Parathyroid adenoma (tissue), 2 donors: ENCODE measurements at regions not wholly inside any gene's neighbourhood (a gene's known extent, or its start where the extent isn't known, plus 50 kb on each side); places are given as distances from the start of the nearest gene placed in this dataset.
"Not testable (repeated sequence)": the region's sequence is repeated elsewhere in the genome, so short reads cannot be mapped to it uniquely, and the experiment has no call there.

Source experiments
- H2AFZ ChIP-seq: fragments of 300-600 bp; sonication (generic); one replicate; pipeline ENCODE4 v1.7.0; 2017; ENCODE audit warnings: antibody characterized with exemption, mild to moderate bottlenecking
- H3K27ac ChIP-seq: fragments of 300-600 bp; sonication (generic); one replicate; pipeline ENCODE4 v1.7.0; 2017
- H3K27me3 ChIP-seq: fragments of 300-600 bp; sonication (generic); one replicate; pipeline ENCODE4 v1.7.0; 2017; ENCODE audit warnings: low read length; ENCODE audit not compliant: control insufficient read depth, insufficient read depth
- H3K36me3 ChIP-seq: fragments of 300-600 bp; sonication (generic); one replicate; pipeline ENCODE4 v1.7.0; 2017; ENCODE audit warnings: low read length; ENCODE audit not compliant: control insufficient read depth, insufficient read depth
- H3K4me1 ChIP-seq: fragments of 300-600 bp; sonication (generic); one replicate; pipeline ENCODE4 v1.7.0; 2017; ENCODE audit warnings: control low read depth
- H3K4me2 ChIP-seq: fragments of 300-600 bp; sonication (generic); one replicate; pipeline ENCODE4 v1.7.0; 2017; ENCODE audit warnings: low read length
- H3K4me3 ChIP-seq: fragments of 300-600 bp; sonication (generic); one replicate; pipeline ENCODE4 v1.7.0; 2017; ENCODE audit warnings: low read depth, low read length
- H3K79me2 ChIP-seq: fragments of 300-600 bp; sonication (generic); one replicate; pipeline ENCODE4 v1.7.0; 2017; ENCODE audit warnings: control low read depth
- H3K9ac ChIP-seq: fragments of 300-600 bp; sonication (generic); one replicate; pipeline ENCODE4 v1.7.0; 2017; ENCODE audit warnings: mild to moderate bottlenecking
- H3K9me3 ChIP-seq: fragments of 300-600 bp; sonication (generic); one replicate; pipeline ENCODE4 v1.7.0; 2017; ENCODE audit warnings: low read length; ENCODE audit not compliant: control insufficient read depth
- TF ChIP-seq, protein P1 (sequence below): fragments of 300-600 bp; sonication (generic); IDR thresholded peaks from one replicate; pipeline ENCODE4 v1.7.0; 2017; ENCODE audit warnings: antibody characterized with exemption, mild to moderate bottlenecking
- donor health status: primary hyperparathyroidism.

DNA sequence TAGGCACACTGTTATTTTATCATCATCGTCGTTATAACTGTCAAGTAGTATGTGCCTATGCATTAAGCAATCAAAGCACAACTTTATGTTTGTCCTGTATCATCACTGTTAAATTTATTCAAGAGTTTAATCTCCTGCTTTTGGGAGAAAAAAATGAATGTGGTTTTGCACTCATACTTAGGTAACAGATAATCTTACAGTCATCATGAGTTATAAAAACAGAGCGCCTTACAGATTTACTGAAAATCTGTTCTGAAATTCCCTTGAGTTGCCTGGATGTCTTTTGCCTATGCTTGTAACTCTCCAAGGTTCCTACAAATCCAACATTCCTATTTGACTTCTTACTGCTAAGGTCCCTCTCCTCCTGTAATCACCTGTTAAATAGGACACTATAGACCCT is 307.3 kb downstream of the ZIC4 start:
- Histone ChIP-seq H3K9ac (no peak overlapping the region), H3K27me3 (no peaks in the 10 kb centered on the region)
- TF ChIP-seq, protein P1, sequence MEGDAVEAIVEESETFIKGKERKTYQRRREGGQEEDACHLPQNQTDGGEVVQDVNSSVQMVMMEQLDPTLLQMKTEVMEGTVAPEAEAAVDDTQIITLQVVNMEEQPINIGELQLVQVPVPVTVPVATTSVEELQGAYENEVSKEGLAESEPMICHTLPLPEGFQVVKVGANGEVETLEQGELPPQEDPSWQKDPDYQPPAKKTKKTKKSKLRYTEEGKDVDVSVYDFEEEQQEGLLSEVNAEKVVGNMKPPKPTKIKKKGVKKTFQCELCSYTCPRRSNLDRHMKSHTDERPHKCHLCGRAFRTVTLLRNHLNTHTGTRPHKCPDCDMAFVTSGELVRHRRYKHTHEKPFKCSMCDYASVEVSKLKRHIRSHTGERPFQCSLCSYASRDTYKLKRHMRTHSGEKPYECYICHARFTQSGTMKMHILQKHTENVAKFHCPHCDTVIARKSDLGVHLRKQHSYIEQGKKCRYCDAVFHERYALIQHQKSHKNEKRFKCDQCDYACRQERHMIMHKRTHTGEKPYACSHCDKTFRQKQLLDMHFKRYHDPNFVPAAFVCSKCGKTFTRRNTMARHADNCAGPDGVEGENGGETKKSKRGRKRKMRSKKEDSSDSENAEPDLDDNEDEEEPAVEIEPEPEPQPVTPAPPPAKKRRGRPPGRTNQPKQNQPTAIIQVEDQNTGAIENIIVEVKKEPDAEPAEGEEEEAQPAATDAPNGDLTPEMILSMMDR = no peak

DNA sequence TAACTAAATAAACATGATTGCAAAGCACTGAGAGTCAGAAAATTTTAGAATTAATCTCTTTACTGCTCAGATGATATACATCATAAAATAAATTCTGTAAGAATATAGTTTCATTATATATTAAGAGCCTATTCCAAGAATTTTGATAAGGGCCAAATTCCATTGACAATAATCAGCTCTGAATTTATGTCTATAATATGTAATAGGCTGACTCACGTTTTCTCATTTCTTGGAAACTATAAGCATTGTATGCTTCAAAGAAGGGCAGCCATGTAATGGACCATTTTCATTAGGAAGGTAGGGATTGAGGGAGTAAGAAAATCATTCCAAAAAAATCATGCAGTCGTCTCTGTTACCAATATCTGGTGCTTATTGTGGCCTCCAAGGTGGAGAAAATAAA is 315.9 kb downstream of the ZIC4 start:
- Histone ChIP-seq H2AFZ (no peak overlapping the region), H3K4me3 (no peak overlapping the region), H3K4me1 (no peaks in the 10 kb centered on the region), H3K9ac (no peak overlapping the region), H3K9me3 (no peaks in the 10 kb centered on the region), H3K36me3 (no peaks in the 10 kb centered on the region), H3K79me2 (no peaks in the 10 kb centered on the region), H3K27ac (no peak overlapping the region), H3K4me2 (no peak overlapping the region), H3K27me3 (no peaks in the 10 kb centered on the region)
- TF ChIP-seq, protein P1 = no peak

More for the DNA sequence above, 307.3 kb downstream of the ZIC4 start:
- Histone ChIP-seq H3K4me3 (no peak overlapping the region), H2AFZ (no peak overlapping the region), H3K36me3 (no peaks in the 10 kb centered on the region), H3K79me2 (no peaks in the 10 kb centered on the region), H3K27ac (no peak overlapping the region), H3K4me2 (no peak overlapping the region), H3K9me3 (no peaks in the 10 kb centered on the region), H3K4me1 (no peaks in the 10 kb centered on the region)

DNA sequence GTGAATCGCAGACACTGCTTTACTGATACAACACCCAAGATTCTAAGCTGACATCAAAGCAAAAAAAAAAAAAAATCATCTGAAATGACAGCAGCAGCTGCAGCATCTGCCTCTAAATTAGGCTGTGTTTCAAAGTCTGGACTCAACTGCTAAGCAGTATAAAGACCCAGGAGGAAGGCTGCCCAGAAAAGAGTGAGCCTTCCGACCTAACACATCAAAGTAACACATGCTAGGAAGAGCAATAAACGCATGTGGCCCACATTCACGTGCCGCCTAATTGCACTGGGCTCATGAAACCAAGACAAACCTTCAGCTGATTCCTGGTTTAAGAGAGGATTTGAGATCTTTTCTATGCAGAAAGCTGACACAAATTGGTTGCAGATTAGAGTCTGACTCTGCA is 317.1 kb downstream of the ZIC4 start:
- Histone ChIP-seq H3K36me3 (no peaks in the 10 kb centered on the region), H3K9ac (no peak overlapping the region), H3K27ac (no peak overlapping the region), H3K79me2 (no peaks in the 10 kb centered on the region), H3K27me3 (no peaks in the 10 kb centered on the region), H3K4me2 (no peak overlapping the region), H3K4me3 (no peak overlapping the region), H3K9me3 (no peaks in the 10 kb centered on the region), H3K4me1 (no peaks in the 10 kb centered on the region), H2AFZ (no peak overlapping the region)
- TF ChIP-seq, protein P1 = no peak

DNA sequence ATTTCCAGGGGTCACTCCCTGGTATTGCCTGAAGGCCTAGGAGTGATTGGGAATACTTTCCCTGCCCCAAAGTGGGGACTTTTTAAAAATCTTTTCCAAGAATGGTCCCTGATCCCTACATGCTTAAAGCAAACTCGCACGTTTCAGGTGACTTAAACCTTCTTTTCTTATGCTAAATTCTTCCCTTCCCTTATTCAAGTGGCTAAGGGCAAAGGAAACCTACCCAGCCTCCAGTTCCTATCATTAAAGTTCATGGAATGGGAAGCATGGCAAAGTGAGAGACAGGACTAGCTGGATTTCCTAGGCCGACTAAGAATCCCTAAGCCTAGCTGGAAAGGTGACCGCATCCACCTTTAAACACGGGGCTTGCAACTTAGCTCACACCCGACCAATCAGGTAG is 346.8 kb downstream of the ZIC4 start:
- not testable (repeated sequence) for H3K27ac ChIP-seq, H3K9ac ChIP-seq, H3K79me2 ChIP-seq, H3K4me2 ChIP-seq, H3K4me1 ChIP-seq, H2AFZ ChIP-seq, H3K9me3 ChIP-seq, H3K36me3 ChIP-seq, H3K4me3 ChIP-seq, H3K27me3 ChIP-seq

DNA sequence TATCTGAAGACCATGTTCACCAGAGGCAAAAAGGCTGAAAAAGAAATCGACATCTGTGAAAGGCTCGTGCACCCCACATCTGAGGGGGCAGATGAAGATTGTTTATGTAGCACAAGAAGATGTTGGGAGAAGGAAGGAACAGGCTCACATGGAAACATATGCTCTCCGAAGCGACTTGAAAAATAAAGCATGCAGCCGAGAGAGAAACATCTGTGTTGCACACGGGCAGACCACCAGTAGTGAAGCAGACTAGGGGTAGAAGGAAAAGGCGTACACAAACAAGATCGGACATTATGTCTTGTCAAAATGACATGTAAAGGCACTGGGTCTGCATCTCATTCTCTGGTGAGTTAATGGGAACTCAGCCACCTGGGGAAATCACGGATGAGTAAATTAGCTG is 356.5 kb downstream of the ZIC4 start:
- Histone ChIP-seq H3K27ac (no peak overlapping the region), H3K9ac (no peak overlapping the region)

More for the DNA sequence above, 356.5 kb downstream of the ZIC4 start:
- TF ChIP-seq, protein P1 = no peak
- H3K9me3 ChIP-seq = no peaks in the 10 kb centered on the region
- H3K79me2 ChIP-seq = no peaks in the 10 kb centered on the region
- H3K27me3 ChIP-seq = no peaks in the 10 kb centered on the region
- H3K4me3 ChIP-seq = no peak overlapping the region
- H2AFZ ChIP-seq = no peak overlapping the region
- H3K36me3 ChIP-seq = no peaks in the 10 kb centered on the region
- H3K4me1 ChIP-seq = no peaks in the 10 kb centered on the region
- no peak overlapping the region for H3K4me2 ChIP-seq
